ENCODE measurements at regions not wholly inside any gene's neighbourhood (a gene's known extent, or its start where the extent isn't known, plus 50 kb on each side); places are given as distances from the start of the nearest gene placed in this dataset.
A peak's percentile ranks its signal among the peaks of the same experiment; 100 is the strongest.

- no peaks in the 10 kb centered on the region for H4K20me1 ChIP-seq (ENCODE audit: insufficient read depth, low read length)
- FAIRE-seq (no peak), DNase-seq (ENCODE audit: low read depth) (no peak)
- Mint-ChIP-seq H3K9me3 (ENCODE audit: unreplicated experiment) (peaks cover 11% of the 10 kb centered on the region), H3K27me3 (ENCODE audit: low read depth, unreplicated experiment) (peaks cover 3% of the 10 kb centered on the region), H3K4me3 (ENCODE audit: unreplicated experiment) (no peak overlapping the region), H3K27ac (ENCODE audit: unreplicated experiment) (no peak overlapping the region), H3K36me3 (ENCODE audit: low read depth, unreplicated experiment) (no peaks in the 10 kb centered on the region), H3K4me1 (ENCODE audit: low read depth, unreplicated experiment) (peaks cover 7% of the 10 kb centered on the region)
- no peaks in the 10 kb centered on the region for H3K27me3 ChIP-seq (ENCODE audit: insufficient read depth, low read length)
- H3K27ac ChIP-seq (ENCODE audit: low read depth, low read length): no peak overlapping the region
- H3K9ac ChIP-seq (ENCODE audit: low read length): no peak overlapping the region
- no peak overlapping the region for H3K4me2 ChIP-seq (ENCODE audit: low read length)
- H3K4me3 ChIP-seq (ENCODE audit: insufficient read depth, low read depth, low read length): no peak overlapping the region
- H3K79me2 ChIP-seq (ENCODE audit: insufficient read depth, low read length): no peaks in the 10 kb centered on the region
- no peaks in the 10 kb centered on the region for H3K9me3 ChIP-seq (ENCODE audit: insufficient read depth, low read depth, low read length)
- TF ChIP-seq EZH2 (IDR thresholded peaks at IDR 0.05; ENCODE audit: insufficient read depth, low read length) (no peak), CTCF (IDR thresholded peaks at IDR 0.05; ENCODE audit: insufficient read depth, low read depth, low read length) (no peak)
- H3K4me1 ChIP-seq (ENCODE audit: insufficient read depth, low read length): no peaks in the 10 kb centered on the region
- H3K36me3 ChIP-seq (ENCODE audit: insufficient read depth, low read length): no peaks in the 10 kb centered on the region
- no peak overlapping the region for H2AFZ ChIP-seq (ENCODE audit: low read depth, low read length)
Measured at GRCh38 chr6:14464716-14465115, 347.1 kb downstream of the CD83 start.

GRCh38 chr6:14466278-14466677, 348.7 kb downstream of the CD83 start:
- no peaks in the 10 kb centered on the region for H3K79me2 ChIP-seq (ENCODE audit: insufficient read depth, low read length)
- no peak for TF ChIP-seq EZH2 (IDR thresholded peaks at IDR 0.05; ENCODE audit: insufficient read depth, low read length)
- no peak for TF ChIP-seq CTCF (IDR thresholded peaks at IDR 0.05; ENCODE audit: insufficient read depth, low read depth, low read length)
- no peaks in the 10 kb centered on the region for H3K27me3 ChIP-seq (ENCODE audit: insufficient read depth, low read length)
- peak; percentile 52 for FAIRE-seq
- Mint-ChIP-seq H3K27ac (ENCODE audit: unreplicated experiment) (no peak overlapping the region), H3K9me3 (ENCODE audit: unreplicated experiment) (peaks cover 11% of the 10 kb centered on the region), H3K4me1 (ENCODE audit: low read depth, unreplicated experiment) (peaks cover 7% of the 10 kb centered on the region), H3K36me3 (ENCODE audit: low read depth, unreplicated experiment) (no peaks in the 10 kb centered on the region), H3K4me3 (ENCODE audit: unreplicated experiment) (no peak overlapping the region), H3K27me3 (ENCODE audit: low read depth, unreplicated experiment) (peaks cover 3% of the 10 kb centered on the region)
- H4K20me1 ChIP-seq (ENCODE audit: insufficient read depth, low read length): no peaks in the 10 kb centered on the region
- no peak overlapping the region for H3K4me3 ChIP-seq (ENCODE audit: insufficient read depth, low read depth, low read length)
- no peaks in the 10 kb centered on the region for H3K4me1 ChIP-seq (ENCODE audit: insufficient read depth, low read length)
- H3K27ac ChIP-seq (ENCODE audit: low read depth, low read length): no peak overlapping the region
- no peaks in the 10 kb centered on the region for H3K9me3 ChIP-seq (ENCODE audit: insufficient read depth, low read depth, low read length)
- no peaks in the 10 kb centered on the region for H3K36me3 ChIP-seq (ENCODE audit: insufficient read depth, low read length)
- peak; percentile 72 for DNase-seq (ENCODE audit: low read depth)
- H2AFZ ChIP-seq (ENCODE audit: low read depth, low read length): no peak overlapping the region
- H3K9ac ChIP-seq (ENCODE audit: low read length): no peak overlapping the region
- H3K4me2 ChIP-seq (ENCODE audit: low read length): no peak overlapping the region

GRCh38 chr6:14467591-14467990, 350.0 kb downstream of the CD83 start:
- Mint-ChIP-seq H3K4me1 (ENCODE audit: low read depth, unreplicated experiment) (peaks cover 8% of the 10 kb centered on the region), H3K4me3 (ENCODE audit: unreplicated experiment) (no peak overlapping the region), H3K27me3 (ENCODE audit: low read depth, unreplicated experiment) (peaks cover 3% of the 10 kb centered on the region), H3K9me3 (ENCODE audit: unreplicated experiment) (peaks cover 15% of the 10 kb centered on the region), H3K27ac (ENCODE audit: unreplicated experiment) (no peak overlapping the region), H3K36me3 (ENCODE audit: low read depth, unreplicated experiment) (no peaks in the 10 kb centered on the region)
- H3K36me3 ChIP-seq (ENCODE audit: insufficient read depth, low read length): no peaks in the 10 kb centered on the region
- no peak overlapping the region for H3K27ac ChIP-seq (ENCODE audit: low read depth, low read length)
- H3K27me3 ChIP-seq (ENCODE audit: insufficient read depth, low read length): no peaks in the 10 kb centered on the region
- H4K20me1 ChIP-seq (ENCODE audit: insufficient read depth, low read length): no peaks in the 10 kb centered on the region
- peak; percentile 64 for DNase-seq (ENCODE audit: low read depth)
- H3K4me2 ChIP-seq (ENCODE audit: low read length): peak overlapping the region; percentile 24
- no peaks in the 10 kb centered on the region for H3K9me3 ChIP-seq (ENCODE audit: insufficient read depth, low read depth, low read length)
- H3K9ac ChIP-seq (ENCODE audit: low read length): no peak overlapping the region
- TF ChIP-seq CTCF (IDR thresholded peaks at IDR 0.05; ENCODE audit: insufficient read depth, low read depth, low read length): no peak
- TF ChIP-seq EZH2 (IDR thresholded peaks at IDR 0.05; ENCODE audit: insufficient read depth, low read length): no peak
- H3K79me2 ChIP-seq (ENCODE audit: insufficient read depth, low read length): no peaks in the 10 kb centered on the region
- no peak for FAIRE-seq
- peaks cover under 1% of the 10 kb centered on the region for H3K4me1 ChIP-seq (ENCODE audit: insufficient read depth, low read length)
- H2AFZ ChIP-seq (ENCODE audit: low read depth, low read length): no peak overlapping the region
- H3K4me3 ChIP-seq (ENCODE audit: insufficient read depth, low read depth, low read length): no peak overlapping the region
